ENCODE measurements at regions not wholly inside any gene's neighbourhood (a gene's known extent, or its start where the extent isn't known, plus 50 kb on each side); places are given as distances from the start of the nearest gene placed in this dataset.

GRCh38 chr5:125266106-125266505 is 519.7 kb upstream of the ZNF608 start:
- ATAC-seq (ENCODE audit: poor library complexity), result no peak
- Histone ChIP-seq H3K9me3 (ENCODE audit: control insufficient read depth in 1 of 2, insufficient read depth in 1 of 2, low read length in 2 of 2) (no peaks in the 10 kb centered on the region), H3K4me3 (ENCODE audit: low read length) (no peak overlapping the region), H3K36me3 (ENCODE audit: insufficient read depth, low read length) (no peaks in the 10 kb centered on the region), H3K4me1 (ENCODE audit: insufficient read depth, low read length) (no peaks in the 10 kb centered on the region), H3K27ac (ENCODE audit: low read depth in 1 of 2, low read length in 2 of 2) (no peak overlapping the region), H3K27me3 (ENCODE audit: control insufficient read depth in 1 of 2, insufficient read depth in 2 of 2, low read length in 2 of 2) (no peaks in the 10 kb centered on the region)
- no peak for TF ChIP-seq CTCF (IDR thresholded peaks at IDR 0.05)
- no peak for DNase-seq
- intact Hi-C loops (cut with DNase I, micrococcal nuclease), result no loop called here
- CTCF ChIA-PET, result no interaction called here
- H3K27me3 Mint-ChIP-seq, result no peaks in the 10 kb centered on the region
- H3K27ac Mint-ChIP-seq, result no peak overlapping the region
- H3K9me3 Mint-ChIP-seq, result peaks cover 10% of the 10 kb centered on the region
- H3K4me3 Mint-ChIP-seq, result no peak overlapping the region
- H3K36me3 Mint-ChIP-seq (ENCODE audit: low read depth), result no peaks in the 10 kb centered on the region
- POLR2A ChIA-PET, result no interaction called here
- no peaks in the 10 kb centered on the region for H3K4me1 Mint-ChIP-seq (ENCODE audit: low read depth)

GRCh38 chr5:125267636-125268248 is 521.3 kb upstream of the ZNF608 start:
- H3K9me3 ChIP-seq (ENCODE audit: control insufficient read depth in 1 of 2, insufficient read depth in 1 of 2, low read length in 2 of 2), result no peaks in the 10 kb centered on the region
- no peaks in the 10 kb centered on the region for H3K27me3 Mint-ChIP-seq
- H3K4me3 ChIP-seq (ENCODE audit: low read length), result no peak overlapping the region
- H3K4me3 Mint-ChIP-seq, result no peak overlapping the region
- ChIA-PET CTCF (no interaction called here), POLR2A (no interaction called here)
- ATAC-seq (ENCODE audit: poor library complexity) (no peak), DNase-seq (no peak)
- no peaks in the 10 kb centered on the region for H3K4me1 Mint-ChIP-seq (ENCODE audit: low read depth)
- no peaks in the 10 kb centered on the region for H3K36me3 Mint-ChIP-seq (ENCODE audit: low read depth)
- no peaks in the 10 kb centered on the region for H3K27me3 ChIP-seq (ENCODE audit: control insufficient read depth in 1 of 2, insufficient read depth in 2 of 2, low read length in 2 of 2)
- H3K4me1 ChIP-seq (ENCODE audit: insufficient read depth, low read length), result no peaks in the 10 kb centered on the region
- no peak overlapping the region for H3K27ac ChIP-seq (ENCODE audit: low read depth in 1 of 2, low read length in 2 of 2)
- intact Hi-C loops (cut with DNase I, micrococcal nuclease), result no loop called here
- no peaks in the 10 kb centered on the region for H3K36me3 ChIP-seq (ENCODE audit: insufficient read depth, low read length)
- peaks cover 10% of the 10 kb centered on the region for H3K9me3 Mint-ChIP-seq
- no peak overlapping the region for H3K27ac Mint-ChIP-seq
- no peak for TF ChIP-seq CTCF (IDR thresholded peaks at IDR 0.05)

- H3K9me3 Mint-ChIP-seq, result peaks cover 6% of the 10 kb centered on the region
- H3K27me3 Mint-ChIP-seq, result no peaks in the 10 kb centered on the region
- intact Hi-C loops (cut with DNase I, micrococcal nuclease), result no loop called here
- no peaks in the 10 kb centered on the region for H3K9me3 ChIP-seq (ENCODE audit: control insufficient read depth in 1 of 2, insufficient read depth in 1 of 2, low read length in 2 of 2)
- no peaks in the 10 kb centered on the region for H3K4me1 ChIP-seq (ENCODE audit: insufficient read depth, low read length)
- DNase-seq (no peak), ATAC-seq (ENCODE audit: poor library complexity) (no peak)
- H3K27ac Mint-ChIP-seq, result no peak overlapping the region
- H3K36me3 ChIP-seq (ENCODE audit: insufficient read depth, low read length), result no peaks in the 10 kb centered on the region
- H3K36me3 Mint-ChIP-seq (ENCODE audit: low read depth), result no peaks in the 10 kb centered on the region
- H3K4me3 ChIP-seq (ENCODE audit: low read length), result no peak overlapping the region
- no peaks in the 10 kb centered on the region for H3K27me3 ChIP-seq (ENCODE audit: control insufficient read depth in 1 of 2, insufficient read depth in 2 of 2, low read length in 2 of 2)
- no peak overlapping the region for H3K27ac ChIP-seq (ENCODE audit: low read depth in 1 of 2, low read length in 2 of 2)
- no peaks in the 10 kb centered on the region for H3K4me1 Mint-ChIP-seq (ENCODE audit: low read depth)
- POLR2A ChIA-PET, result no interaction called here
- no peak overlapping the region for H3K4me3 Mint-ChIP-seq
- CTCF ChIA-PET, result no interaction called here
- TF ChIP-seq CTCF (IDR thresholded peaks at IDR 0.05), result no peak
Observed at GRCh38 chr5:125269926-125270325, 523.5 kb upstream of the ZNF608 start.

Data from CD4-positive, alpha-beta T cell (primary cell).